Ecto neural progenitor cell (in vitro differentiated cells): ENCODE measurements at regions not wholly inside any gene's neighbourhood (a gene's known extent, or its start where the extent isn't known, plus 50 kb on each side); places are given as distances from the start of the nearest gene placed in this dataset.

Source experiments
- DNase-seq: peaks from one replicate; pipeline ENCODE4 v3.0.0-alpha.2; 2018; ENCODE audit warnings: low spot score

DNA sequence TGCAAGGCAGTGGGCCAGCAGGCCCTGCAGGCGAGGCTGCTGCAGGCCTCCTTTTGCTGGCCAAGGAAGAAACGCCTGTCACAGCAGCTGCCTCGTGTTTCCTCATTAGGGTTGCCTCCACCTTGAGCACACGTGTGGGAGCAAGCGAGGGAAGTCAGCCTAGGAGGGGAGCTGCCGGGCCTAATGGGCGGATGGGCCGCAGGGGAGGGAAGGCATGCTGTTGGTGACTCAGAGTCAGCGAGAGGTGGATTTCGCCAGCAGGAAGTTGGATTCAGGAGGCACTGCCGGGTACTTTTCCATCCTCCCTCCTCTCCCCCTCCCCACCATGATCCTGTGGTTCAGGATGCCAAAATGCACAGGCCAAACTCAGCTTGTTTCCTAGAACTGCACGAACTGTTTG is 498.7 kb downstream of the METTL15 start:
- no peak for DNase-seq

DNA sequence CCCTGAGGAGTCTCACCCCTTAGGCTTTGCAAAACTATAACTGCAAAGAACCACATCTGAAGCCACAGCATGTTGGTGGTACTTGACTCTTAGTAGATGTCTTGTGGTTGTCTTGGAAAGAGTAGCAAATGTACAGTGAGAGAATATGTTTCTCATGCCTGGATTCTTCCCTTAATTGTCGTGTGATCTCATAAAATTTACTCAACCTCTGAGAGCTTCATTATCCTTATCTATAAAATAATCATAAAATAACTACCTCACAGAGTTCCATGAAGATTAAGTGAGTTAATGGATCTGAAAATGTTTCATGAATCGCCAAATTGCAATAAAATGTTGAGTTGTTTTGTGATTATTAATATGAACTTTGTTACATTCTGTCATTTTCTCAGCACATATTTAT is 491.5 kb downstream of the METTL15 start:
- DNase-seq, result no peak

- no peak for DNase-seq
These were observed 490.3 kb downstream of the METTL15 start for GRCh38 chr11:28598531-28598930.

GRCh38 chr11:28596816-28597215 is 488.6 kb downstream of the METTL15 start:
- no peak for DNase-seq

DNA sequence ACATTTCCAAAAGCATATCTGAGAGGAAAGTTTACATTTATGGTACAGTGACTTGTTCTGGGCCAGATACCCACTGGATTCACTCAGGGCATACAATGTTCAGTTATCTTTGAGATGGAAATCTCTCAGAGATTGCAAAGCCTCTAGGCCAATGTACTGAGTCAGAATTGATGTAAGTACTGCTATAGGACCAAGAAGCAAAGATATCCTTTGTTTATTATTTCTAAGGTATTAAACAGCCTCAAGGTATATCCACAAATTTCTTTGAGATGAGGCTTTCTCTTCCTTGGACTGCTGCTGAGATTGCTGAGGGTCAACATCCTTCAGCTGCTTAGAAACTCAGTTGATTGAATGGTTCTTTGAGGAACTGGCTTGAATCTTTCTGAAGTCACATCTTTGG is 484.0 kb downstream of the METTL15 start:
- no peak for DNase-seq

GRCh38 chr11:28584992-28585391 is 476.8 kb downstream of the METTL15 start:
- DNase-seq, result no peak

GRCh38 chr11:28582506-28582905 is 474.3 kb downstream of the METTL15 start:
- DNase-seq, result no peak

- no peak for DNase-seq
These were observed 473.4 kb downstream of the METTL15 start for GRCh38 chr11:28581286-28582242.

DNA sequence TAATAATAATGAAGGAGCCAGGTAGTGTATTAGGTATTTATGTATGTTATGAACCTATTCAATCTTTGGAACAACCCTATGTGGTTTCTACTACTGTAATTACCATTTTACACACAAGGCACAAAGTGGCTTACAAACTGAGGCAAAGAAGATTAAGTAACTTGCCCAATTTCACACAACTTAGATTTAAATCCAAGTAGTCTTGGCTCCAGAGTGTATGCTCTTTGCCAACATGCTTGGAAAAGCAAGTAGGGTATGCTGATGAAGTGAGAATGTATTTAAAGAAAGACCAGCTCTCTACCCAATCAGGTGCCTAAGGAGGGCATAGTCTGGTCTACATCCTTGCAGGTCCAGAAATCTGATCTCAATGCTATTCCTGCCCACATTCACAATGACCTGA is 463.2 kb downstream of the METTL15 start:
- no peak for DNase-seq

DNA sequence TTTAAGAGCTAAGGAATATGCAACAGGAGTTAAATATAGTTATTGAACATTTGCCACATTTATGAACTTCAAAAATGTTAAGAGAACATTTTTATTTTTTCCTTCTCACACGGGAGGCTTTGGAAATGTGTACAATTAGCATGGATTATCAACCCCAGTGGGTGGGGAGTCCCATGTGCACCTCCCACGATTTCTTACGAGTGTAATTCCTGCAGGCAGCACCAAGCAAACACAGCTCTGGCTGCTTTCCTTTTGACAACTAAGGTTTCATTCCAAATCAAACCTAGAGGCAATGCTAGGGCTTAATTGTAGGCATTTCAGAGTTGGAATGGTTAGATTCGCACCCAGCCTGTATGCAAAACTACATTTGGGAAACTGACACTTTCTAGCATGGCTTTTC is 460.9 kb downstream of the METTL15 start:
- DNase-seq, result no peak

DNA sequence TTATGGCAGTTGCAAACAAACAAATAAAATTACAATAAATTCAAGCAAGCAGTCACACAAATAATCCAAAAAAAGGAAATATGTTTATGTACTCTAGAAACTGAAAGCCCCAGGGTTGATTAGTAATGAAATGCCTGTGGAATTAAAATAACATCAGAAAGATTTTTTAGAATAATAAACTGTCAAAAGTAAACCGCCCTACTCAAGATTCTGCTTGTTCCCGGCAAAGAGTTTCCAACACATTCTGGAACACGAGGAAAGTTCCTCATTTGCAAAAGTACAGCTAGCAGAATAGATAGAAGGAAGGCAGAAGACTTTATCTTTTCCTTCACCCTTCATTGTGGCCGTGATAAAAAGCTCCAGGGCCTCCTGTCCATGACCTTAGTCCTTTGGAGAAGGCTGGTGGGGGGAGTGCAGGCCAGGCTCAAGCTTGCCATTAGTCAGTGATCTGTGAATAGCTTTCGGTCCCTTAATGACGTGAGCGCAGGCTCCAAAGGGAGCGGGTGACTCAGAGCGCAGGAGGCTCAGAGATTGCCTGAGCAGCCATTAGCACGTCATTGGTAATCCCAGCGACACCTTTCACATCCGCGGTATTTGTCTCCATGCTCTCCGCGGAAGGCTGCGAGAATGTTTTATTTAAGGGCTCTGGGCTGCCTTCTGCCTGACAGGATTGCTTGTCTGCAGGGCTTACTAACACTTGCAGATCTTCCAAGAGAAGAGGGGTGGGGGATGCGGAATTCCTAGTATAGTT is 458.3 kb downstream of the METTL15 start:
- peak; percentile 74 for DNase-seq

- no peak for DNase-seq
These were observed 451.3 kb downstream of the METTL15 start for GRCh38 chr11:28559492-28559891.

DNA sequence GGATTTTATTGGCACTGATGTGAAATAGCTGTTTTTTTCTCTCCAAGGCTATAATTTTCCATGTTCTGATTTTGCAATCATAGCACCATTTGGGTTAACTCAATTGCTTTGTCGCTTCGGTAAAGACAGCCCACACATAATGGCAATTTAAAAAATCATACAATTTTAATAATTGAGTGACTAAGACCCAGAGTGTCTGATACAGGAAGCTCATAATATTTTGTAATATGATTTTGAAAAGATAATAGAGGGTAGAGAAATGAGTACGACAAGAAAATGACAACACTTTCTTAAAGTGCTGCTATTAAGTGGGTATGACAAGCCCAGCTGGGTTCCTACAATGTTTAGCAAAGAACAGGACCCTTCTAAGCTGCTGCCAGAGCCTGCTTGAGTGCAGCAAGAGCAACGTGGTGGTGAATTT is 439.1 kb downstream of the METTL15 start:
- DNase-seq, result no peak

DNA sequence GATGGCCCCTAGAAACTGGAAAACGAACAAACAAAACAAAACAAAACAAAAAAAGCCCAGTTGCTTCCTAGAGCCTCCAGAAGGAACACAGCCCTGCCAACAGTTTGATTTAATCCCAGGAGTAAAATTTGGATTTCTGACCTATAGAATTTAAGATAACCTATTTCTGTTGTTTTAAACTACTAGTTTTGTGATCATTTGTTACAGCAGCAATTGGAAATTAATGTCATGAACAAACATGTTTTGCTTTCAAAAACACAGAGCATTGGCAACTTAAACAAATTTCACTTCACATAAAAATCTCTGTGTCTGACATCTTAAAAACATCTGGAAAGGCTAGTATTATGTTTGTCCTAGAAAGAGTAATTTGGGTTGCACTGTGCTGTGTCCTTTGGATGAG is 437.3 kb downstream of the METTL15 start:
- no peak for DNase-seq

DNA sequence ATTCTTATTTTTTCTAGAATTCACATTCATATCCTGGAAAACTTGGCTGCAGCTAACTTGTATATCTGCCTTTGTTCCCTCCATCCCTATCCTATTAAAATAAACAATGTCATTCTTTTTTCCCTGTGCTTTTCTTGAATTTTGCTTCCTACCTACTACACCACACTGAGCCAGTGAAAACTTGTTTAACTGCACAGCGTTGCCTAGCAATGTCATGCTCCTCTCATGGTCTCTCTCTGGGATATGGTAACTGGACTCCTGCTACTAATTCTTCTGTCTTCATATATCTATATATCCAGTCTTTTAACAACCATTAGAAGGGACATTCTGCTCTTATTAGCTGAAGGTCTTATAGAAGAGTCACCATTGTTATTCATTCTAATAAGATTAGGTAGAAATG is 434.4 kb downstream of the METTL15 start:
- no peak for DNase-seq

- no peak for DNase-seq
These were observed 431.2 kb downstream of the METTL15 start for GRCh38 chr11:28539239-28540030.

- DNase-seq, result no peak
These were observed 429.6 kb downstream of the METTL15 start for GRCh38 chr11:28537822-28538221.

- DNase-seq, result no peak
These were observed 428.5 kb downstream of the METTL15 start for GRCh38 chr11:28536504-28537267.

DNA sequence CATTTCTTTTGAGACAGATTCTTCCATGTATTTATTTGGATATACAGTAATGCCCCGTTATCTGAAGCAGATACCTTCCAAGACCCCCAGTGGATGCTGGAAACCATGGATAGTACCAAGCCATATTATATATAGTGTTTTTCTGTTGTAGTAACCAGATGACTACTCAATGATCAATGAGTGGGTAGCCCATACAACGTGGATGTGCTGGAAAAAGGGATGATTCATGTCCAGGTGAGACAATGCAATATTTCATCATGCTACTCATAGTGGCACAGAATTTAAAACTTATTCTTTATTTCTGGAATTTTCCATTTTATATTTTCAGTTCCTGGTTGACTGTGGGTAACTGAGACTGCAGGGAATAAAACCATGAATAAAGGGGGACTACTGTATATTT is 427.5 kb downstream of the METTL15 start:
- no peak for DNase-seq

DNA sequence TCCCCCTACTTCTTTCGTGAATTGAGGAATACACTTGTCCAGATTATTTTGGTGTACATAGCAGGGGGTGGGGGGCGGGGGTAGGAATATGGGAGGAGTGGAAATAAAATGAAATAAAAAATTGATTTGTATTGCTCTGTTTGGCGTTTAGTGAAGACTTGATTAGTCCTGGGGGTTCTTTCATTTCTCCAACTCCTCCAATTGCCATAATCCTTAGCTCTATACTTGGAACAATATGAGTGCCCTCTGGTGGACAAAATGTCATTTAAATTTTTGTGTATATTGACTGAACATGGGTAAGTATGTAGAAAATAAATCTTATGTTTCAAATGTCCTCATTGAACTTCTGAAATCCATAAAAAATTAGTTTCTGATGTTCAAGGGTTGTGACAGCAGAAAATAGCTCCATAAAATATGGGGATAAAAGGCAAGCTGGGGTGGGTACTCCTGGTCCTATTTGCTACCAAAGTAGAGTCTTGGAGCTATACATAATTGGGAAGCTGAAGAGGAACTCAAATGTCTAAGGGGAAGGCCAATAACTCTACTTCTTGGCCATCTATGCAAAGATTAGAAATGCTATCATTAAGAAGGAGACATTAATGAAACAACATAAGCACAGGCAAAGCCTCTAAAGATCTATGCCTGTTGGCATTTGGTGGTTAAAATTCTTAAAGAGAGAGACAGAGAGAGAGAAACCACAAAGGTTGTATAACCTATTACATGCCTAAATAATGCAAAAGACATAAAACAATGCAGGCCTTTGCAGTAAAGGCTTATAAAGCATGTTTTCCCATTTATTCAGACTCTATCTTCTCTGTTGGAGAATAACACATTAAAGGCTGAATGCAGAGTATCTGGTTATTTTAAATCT is 421.6 kb downstream of the METTL15 start:
- no peak for DNase-seq

DNA sequence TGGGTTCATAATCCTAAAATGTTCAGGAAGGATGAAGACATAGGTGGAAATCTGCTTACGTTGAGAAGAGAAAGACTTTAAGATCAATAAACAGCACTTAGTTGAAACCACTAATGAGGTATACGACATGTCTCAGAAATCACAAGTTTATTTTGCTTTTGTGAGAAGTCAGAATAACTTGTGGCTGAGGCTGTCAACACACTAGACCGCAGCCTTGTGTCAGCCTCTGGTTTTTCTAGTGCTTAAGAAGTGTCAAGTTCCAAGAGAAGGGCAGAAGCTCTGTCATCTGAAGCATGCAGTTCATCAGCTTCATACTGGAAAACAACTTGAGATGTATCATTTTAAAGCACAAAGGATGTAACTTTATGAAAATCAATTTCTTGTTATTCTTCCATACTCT is 420.9 kb downstream of the METTL15 start:
- DNase-seq, result no peak
